Mucosa of descending colon (tissue), 3 donors: ENCODE measurements at regions not wholly inside any gene's neighbourhood (a gene's known extent, or its start where the extent isn't known, plus 50 kb on each side); places are given as distances from the start of the nearest gene placed in this dataset.
"Not testable (repeated sequence)": the region's sequence is repeated elsewhere in the genome, so short reads cannot be mapped to it uniquely, and the experiment has no call there.

Experiments
- ATAC-seq: fragments of 200-7000 bp; cut with Tn5 transposase; one replicate; pipeline ENCODE4 v1.9.1; 2020; ENCODE audit warnings: mild to moderate bottlenecking, moderate library complexity
- DNase-seq, 3 donors: peaks; one replicate each; pipeline ENCODE4 v3.0.0-alpha.2; 2020
- H3K36me3 ChIP-seq: fragments of 200-600 bp; one replicate; pipeline ENCODE4 v1.8.0; 2021; ENCODE audit warnings: low read depth, mild to moderate bottlenecking
- H3K4me1 ChIP-seq: fragments of 200-600 bp; one replicate; pipeline ENCODE4 v1.8.0; 2021; ENCODE audit warnings: low read depth, mild to moderate bottlenecking
- H3K4me3 ChIP-seq: fragments of 200-600 bp; one replicate; pipeline ENCODE4 v1.8.0; 2021; ENCODE audit warnings: mild to moderate bottlenecking
- H3K9me3 ChIP-seq: fragments of 200-600 bp; one replicate; pipeline ENCODE4 v1.8.0; 2021; ENCODE audit warnings: mild to moderate bottlenecking
- intact Hi-C, 2 donors: fragments of 100-400 bp; cut with DNase I in 1 of 2; cut with micrococcal nuclease in 1 of 2; formaldehyde crosslinking; loops; one replicate each; pipeline versions ENCODE4 v1.11.0 to v1.11.1; 2022; cut with DNase I, micrococcal nuclease
- TF ChIP-seq, protein P1 (sequence below): fragments of 200-600 bp; IDR thresholded peaks from one replicate; pipeline ENCODE4 v1.8.0; 2022; ENCODE audit warnings: antibody characterized with exemption, mild to moderate bottlenecking
- donor health status: DM: no; HTN: no; CAD: no; lungs with moderate emphysema.
- donor health status: DM: no; HTN: no; CAD: no.
- donor health status: DM: no; HTN: yes; CAD: no.

DNA sequence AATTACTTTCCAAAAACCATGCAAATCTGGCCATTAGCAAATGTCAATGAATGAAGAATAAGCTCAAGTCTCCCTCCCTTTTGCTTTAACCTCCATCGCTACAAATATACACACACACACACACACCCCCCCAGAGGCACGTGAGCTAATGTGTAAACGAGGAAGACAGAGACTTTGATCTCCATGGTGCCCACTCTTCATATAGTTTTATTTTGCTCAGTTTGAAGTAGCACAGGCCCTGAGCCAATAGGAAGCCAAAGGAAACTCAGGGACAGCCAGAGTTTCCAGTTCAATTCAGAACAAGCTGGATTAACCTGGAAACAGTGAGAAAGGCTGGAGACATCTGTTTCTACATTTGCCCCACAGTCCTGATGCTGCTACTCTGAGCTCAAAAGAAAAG, 248.4 kb upstream of the MEIS1 start:
- no peaks in the 10 kb centered on the region for H3K4me1 ChIP-seq
- H3K36me3 ChIP-seq, result no peaks in the 10 kb centered on the region
- H3K9me3 ChIP-seq, result no peaks in the 10 kb centered on the region
- TF ChIP-seq, protein P1, sequence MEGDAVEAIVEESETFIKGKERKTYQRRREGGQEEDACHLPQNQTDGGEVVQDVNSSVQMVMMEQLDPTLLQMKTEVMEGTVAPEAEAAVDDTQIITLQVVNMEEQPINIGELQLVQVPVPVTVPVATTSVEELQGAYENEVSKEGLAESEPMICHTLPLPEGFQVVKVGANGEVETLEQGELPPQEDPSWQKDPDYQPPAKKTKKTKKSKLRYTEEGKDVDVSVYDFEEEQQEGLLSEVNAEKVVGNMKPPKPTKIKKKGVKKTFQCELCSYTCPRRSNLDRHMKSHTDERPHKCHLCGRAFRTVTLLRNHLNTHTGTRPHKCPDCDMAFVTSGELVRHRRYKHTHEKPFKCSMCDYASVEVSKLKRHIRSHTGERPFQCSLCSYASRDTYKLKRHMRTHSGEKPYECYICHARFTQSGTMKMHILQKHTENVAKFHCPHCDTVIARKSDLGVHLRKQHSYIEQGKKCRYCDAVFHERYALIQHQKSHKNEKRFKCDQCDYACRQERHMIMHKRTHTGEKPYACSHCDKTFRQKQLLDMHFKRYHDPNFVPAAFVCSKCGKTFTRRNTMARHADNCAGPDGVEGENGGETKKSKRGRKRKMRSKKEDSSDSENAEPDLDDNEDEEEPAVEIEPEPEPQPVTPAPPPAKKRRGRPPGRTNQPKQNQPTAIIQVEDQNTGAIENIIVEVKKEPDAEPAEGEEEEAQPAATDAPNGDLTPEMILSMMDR, result no peak
- ATAC-seq (no peak), DNase-seq (peak in 1 of 3 donors; percentile 53)
- no peak overlapping the region for H3K4me3 ChIP-seq
- intact Hi-C loops, result no loop called here

DNA sequence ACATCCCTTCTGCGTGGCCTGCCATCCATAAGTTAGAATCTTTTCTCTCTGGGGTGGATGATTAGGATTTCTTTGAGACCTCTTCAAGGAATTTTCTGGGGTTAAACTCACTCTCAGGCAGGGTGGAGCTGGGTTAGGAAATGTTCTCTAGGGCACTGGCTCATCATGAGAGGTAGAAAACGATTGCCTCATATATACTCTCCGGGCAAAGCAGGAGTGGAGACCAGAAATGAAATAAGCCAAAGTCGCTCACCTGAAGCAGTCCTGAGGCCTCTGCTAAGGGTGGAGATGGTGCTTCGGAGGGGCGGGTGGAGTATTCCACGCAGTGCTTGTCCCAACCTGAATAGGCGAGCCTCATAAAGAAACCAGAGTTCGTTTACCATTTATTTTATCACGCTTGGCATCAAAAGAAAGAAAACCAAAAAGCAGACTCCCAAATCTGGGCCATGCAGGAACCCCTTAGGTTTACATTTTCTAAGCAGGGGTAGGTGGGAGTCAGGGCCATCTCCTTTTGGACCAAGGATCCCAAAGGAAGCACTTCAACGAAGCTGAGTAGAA, 249.3 kb upstream of the MEIS1 start:
- intact Hi-C loops, result no loop called here
- no peaks in the 10 kb centered on the region for H3K4me1 ChIP-seq
- TF ChIP-seq, protein P1, result no peak
- no peak for ATAC-seq
- H3K9me3 ChIP-seq, result no peaks in the 10 kb centered on the region
- no peak overlapping the region for H3K4me3 ChIP-seq
- no peak for DNase-seq
- no peaks in the 10 kb centered on the region for H3K36me3 ChIP-seq

DNA sequence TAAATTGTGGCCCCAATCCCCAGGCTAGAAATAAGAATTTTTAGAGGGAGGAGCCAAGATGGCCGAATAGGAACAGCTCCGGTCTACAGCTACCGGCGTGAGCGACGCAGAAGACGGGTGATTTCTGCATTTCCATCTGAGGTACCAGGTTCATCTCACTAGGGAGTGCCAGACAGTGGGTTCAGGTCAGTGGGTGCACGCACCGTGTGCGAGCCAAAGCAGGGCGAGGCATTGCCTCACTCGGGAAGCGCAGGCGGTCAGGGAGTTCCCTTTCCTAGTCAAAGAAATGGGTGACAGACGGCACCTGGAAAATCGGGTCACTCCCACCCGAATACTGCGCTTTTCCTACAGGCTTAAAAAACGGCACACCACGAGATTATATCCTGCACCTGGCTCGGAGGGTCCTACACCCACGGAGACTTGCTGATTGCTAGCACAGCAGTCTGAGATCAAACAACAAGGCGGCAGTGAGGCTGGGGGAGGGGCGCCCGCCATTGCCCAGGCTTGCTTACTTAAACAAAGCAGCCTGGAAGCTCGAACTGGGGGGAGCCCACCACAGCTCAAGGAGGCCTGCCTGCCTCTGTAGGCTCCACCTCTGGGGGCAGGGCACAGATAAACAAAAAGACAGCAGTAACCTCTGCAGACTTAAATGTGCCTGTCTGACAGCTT, 257.7 kb upstream of the MEIS1 start:
- intact Hi-C loops, H3K36me3 ChIP-seq, H3K4me1 ChIP-seq: not testable (repeated sequence)

DNA sequence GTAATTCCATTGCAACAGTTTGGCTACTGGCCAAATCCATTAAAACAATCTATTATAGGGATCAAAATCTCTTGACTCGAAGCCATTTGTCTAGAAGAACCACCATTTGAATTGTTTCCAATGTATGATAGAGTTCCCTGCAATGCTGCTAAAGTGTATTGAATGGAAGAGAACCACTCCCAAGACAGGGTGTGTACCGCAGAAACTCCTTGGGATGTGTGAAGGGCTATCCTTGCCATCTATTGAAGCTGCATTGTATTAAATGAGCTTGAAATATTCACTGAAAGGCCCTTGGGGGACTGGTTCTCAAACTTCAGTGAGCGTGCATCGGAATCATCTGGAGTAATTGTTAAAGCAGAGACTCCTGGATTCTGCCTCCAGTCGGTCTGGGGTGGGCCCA, 260.4 kb upstream of the MEIS1 start:
- no peak for ATAC-seq
- DNase-seq, result no peak
- Histone ChIP-seq H3K36me3 (no peaks in the 10 kb centered on the region), H3K4me3 (no peak overlapping the region), H3K4me1 (no peaks in the 10 kb centered on the region), H3K9me3 (no peaks in the 10 kb centered on the region)
- intact Hi-C loops, result no loop called here
- TF ChIP-seq, protein P1, result no peak

More for the DNA sequence above, 257.7 kb upstream of the MEIS1 start:
- ATAC-seq, DNase-seq, H3K4me3 ChIP-seq, H3K9me3 ChIP-seq: not testable (repeated sequence)

DNA sequence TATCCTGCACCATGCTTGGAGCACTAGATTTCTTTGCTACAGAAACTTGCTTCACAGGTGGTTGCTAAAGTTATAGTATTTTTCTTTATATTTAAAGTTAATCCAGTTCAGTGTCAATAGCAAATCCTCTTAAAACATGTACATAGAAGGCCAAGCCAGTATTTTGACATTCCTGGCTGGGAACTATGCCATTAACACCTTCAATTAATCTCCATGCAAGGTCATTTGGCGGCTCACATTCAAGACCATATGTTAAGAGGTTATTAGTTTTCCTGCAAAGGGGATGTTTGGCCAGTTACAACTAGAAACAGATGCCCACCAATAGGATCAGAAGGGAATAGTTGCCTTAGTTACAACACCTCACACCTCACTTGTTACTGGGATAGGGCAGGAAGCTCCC, 261.3 kb upstream of the MEIS1 start:
- no peak for ATAC-seq
- Histone ChIP-seq H3K4me3 (no peak overlapping the region), H3K4me1 (no peaks in the 10 kb centered on the region), H3K36me3 (no peaks in the 10 kb centered on the region), H3K9me3 (no peaks in the 10 kb centered on the region)
- intact Hi-C loops, result no loop called here
- DNase-seq, result no peak
- TF ChIP-seq, protein P1, result no peak

DNA sequence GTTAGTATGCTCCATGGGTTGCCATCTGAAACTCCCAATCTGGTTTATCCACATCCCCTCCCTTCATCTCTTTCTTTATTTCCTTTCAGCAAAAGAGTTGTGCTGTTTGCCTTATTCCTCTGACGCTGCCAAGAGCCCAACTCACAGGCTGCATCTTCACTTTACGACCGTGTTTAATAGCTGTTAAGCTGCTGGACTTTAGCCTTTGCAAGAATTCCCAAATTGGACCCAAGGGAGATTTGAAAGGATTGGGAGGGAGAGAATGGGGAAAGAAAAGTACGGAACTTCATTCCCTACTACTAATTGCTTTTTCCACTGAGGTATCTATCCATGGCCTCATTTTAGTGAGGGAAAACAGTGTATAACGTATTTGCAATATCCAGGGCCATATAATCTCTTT, 263.4 kb upstream of the MEIS1 start:
- Histone ChIP-seq H3K4me1 (no peaks in the 10 kb centered on the region), H3K4me3 (no peak overlapping the region), H3K36me3 (no peaks in the 10 kb centered on the region), H3K9me3 (no peaks in the 10 kb centered on the region)
- intact Hi-C loops, result no loop called here
- peak in 1 of 3 donors; percentile 2 for DNase-seq
- ATAC-seq, result no peak
- TF ChIP-seq, protein P1, result no peak
